HepG2 (cell line): ENCODE measurements at regions not wholly inside any gene's neighbourhood (a gene's known extent, or its start where the extent isn't known, plus 50 kb on each side); places are given as distances from the start of the nearest gene placed in this dataset.

Experiments used
- ATAC-seq: fragments of 200-7000 bp; cut with Tn5 transposase; 3 replicates; pipeline ENCODE4 v1.9.1; 2020; ENCODE audit warnings: mild to moderate bottlenecking, moderate library complexity
- BruUV-seq: library from RNA; stranded (reverse); fragments of 400-500 nt; replicated peaks from 2 replicates; lab custom pipeline; 2021; lab: Mats Ljungman, UMichigan
- CTCF ChIA-PET: fragments of 300-600 bp; formaldehyde crosslinking; extraction: SDS; loops from one replicate; lab custom pipeline; 2021; ENCODE audit warnings: low total read pairs, inconsistent platforms, low intra/inter-chr PET ratio; lab: Yijun Ruan, JAX
- POLR2A ChIA-PET: fragments of 350-600 bp; sonication (Branson Sonifier 250); formaldehyde crosslinking; loops from one replicate; lab custom pipeline; 2020; ENCODE audit warnings: antibody characterized with exemption, inconsistent platforms; lab: Yijun Ruan, JAX
- DNase-seq: peaks from one replicate; pipeline ENCODE4 v3.0.0-alpha.2; 2015; ENCODE audit warnings: low spot score
- FAIRE-seq: peaks from 3 replicates; lab custom pipeline; 2011; peaks lifted over from hg19 to GRCh38; lab: Jason Lieb, UNC
- H2AFZ ChIP-seq: one replicate; pipeline ENCODE4 v1.6.1; 2011; ENCODE audit warnings: low read length, inconsistent platforms
- H3K27ac ChIP-seq: fragments of 300-600 bp; 3 replicates; pipeline ENCODE4 v1.8.0; 2011; ENCODE audit warnings: mixed run types, mild to moderate bottlenecking, mixed read lengths, low read length, inconsistent platforms; ENCODE audit not compliant: insufficient read depth; ENCODE audit errors: extremely low read length
- H3K27me3 ChIP-seq, 2 experiments: fragments of 200-600 bp in 1 of 2; 2 replicates in 1 of 2; 3 replicates in 1 of 2; pipeline versions ENCODE4 v1.6.0 to v1.8.0; 2011; ENCODE audit warnings: low read length in 2 of 2, mild to moderate bottlenecking in 2 of 2, moderate library complexity in 2 of 2, inconsistent platforms in 1 of 2; ENCODE audit not compliant: insufficient read depth in 2 of 2, control insufficient read depth in 1 of 2
- H3K36me3 ChIP-seq, 2 experiments: fragments of 200-600 bp in 1 of 2; replicated peaks in 1 of 2; 2 replicates in 1 of 2; 3 replicates in 1 of 2; pipeline versions ENCODE4 v1.5.1 to v1.8.0; 2011; ENCODE audit warnings: low read length in 2 of 2, inconsistent platforms in 1 of 2; ENCODE audit not compliant: insufficient read depth in 2 of 2, control insufficient read depth in 1 of 2
- H3K4me1 ChIP-seq: 2 replicates; pipeline ENCODE4 v1.5.1; 2012; ENCODE audit warnings: low read length, inconsistent platforms; ENCODE audit not compliant: insufficient read depth
- H3K4me2 ChIP-seq: 2 replicates; pipeline ENCODE4 v1.6.0; 2011; ENCODE audit warnings: low read depth, low read length, inconsistent platforms
- H3K4me3 ChIP-seq, 3 experiments: fragments of 200-600 bp in 1 of 3; sonication (generic), shearing (Covaris generic) in 1 of 3; replicated peaks in 1 of 3; 2 replicates each; pipeline ENCODE4 v1.5.1; 2011 to 2016; ENCODE audit warnings: low read length in 3 of 3, inconsistent platforms in 2 of 3, low read depth in 2 of 3, mild to moderate bottlenecking in 2 of 3, control low read depth in 1 of 3, mixed read lengths in 1 of 3; ENCODE audit not compliant: insufficient read depth in 1 of 3
- H3K79me2 ChIP-seq: one replicate; pipeline ENCODE4 v1.6.1; 2011; ENCODE audit warnings: low read length, inconsistent platforms; ENCODE audit not compliant: insufficient read depth
- H3K9ac ChIP-seq: 2 replicates; pipeline ENCODE4 v1.6.0; 2011; ENCODE audit warnings: mild to moderate bottlenecking, low read depth, low read length, inconsistent platforms; ENCODE audit not compliant: insufficient read depth
- H3K9me3 ChIP-seq: 2 replicates; pipeline ENCODE4 v1.5.1; 2012; ENCODE audit warnings: mild to moderate bottlenecking, low read length
- H4K20me1 ChIP-seq: 2 replicates; pipeline ENCODE4 v1.6.0; 2011; ENCODE audit warnings: inconsistent platforms, mild to moderate bottlenecking, low read length, moderate library complexity; ENCODE audit not compliant: insufficient read depth
- CEBPG ChIP-seq: IDR thresholded peaks from 2 replicates; pipeline ENCODE4 v1.6.1; 2016
- CHD2 ChIP-seq: IDR thresholded peaks from 2 replicates; pipeline ENCODE4 v1.6.1; 2011; ENCODE audit warnings: low read depth, low read length, improper control_type of control experiment
- FOXC1 ChIP-seq: sonication (generic); formaldehyde crosslinking; IDR thresholded peaks from 2 replicates; pipeline ENCODE4 v1.8.0; 2022; ENCODE audit warnings: mild to moderate bottlenecking, missing genetic modification reagents, borderline replicate concordance
- MIXL1 ChIP-seq: IDR thresholded peaks from 2 replicates; pipeline ENCODE4 v1.6.1; 2016
- PHF21A ChIP-seq: sonication (generic); formaldehyde crosslinking; IDR thresholded peaks from 2 replicates; pipeline ENCODE4 v1.5.0; 2020; ENCODE audit warnings: mild to moderate bottlenecking, missing genetic modification reagents
- RELA ChIP-seq: sonication (generic); formaldehyde crosslinking; IDR thresholded peaks from 2 replicates; pipeline ENCODE4 v1.4.0; 2020; ENCODE audit warnings: missing genetic modification reagents
- SMC3 ChIP-seq: IDR thresholded peaks from 2 replicates; pipeline ENCODE4 v1.6.1; 2011; ENCODE audit warnings: low read length, improper control_type of control experiment
- SYNCRIP ChIP-seq: fragments of 200-400 bp; formaldehyde crosslinking; IDR thresholded peaks from 2 replicates; pipeline ENCODE4 v1.6.1; 2018; ENCODE audit warnings: mild to moderate bottlenecking, low read depth, low read length; ENCODE audit not compliant: insufficient read depth
- TOE1 ChIP-seq: sonication (generic); formaldehyde crosslinking; IDR thresholded peaks from 2 replicates; pipeline ENCODE4 v1.4.0; 2020; ENCODE audit warnings: mild to moderate bottlenecking, missing genetic modification reagents
- ZBTB33 ChIP-seq: sonication (generic); formaldehyde crosslinking; IDR thresholded peaks from 2 replicates; pipeline ENCODE4 v1.4.0; 2020; ENCODE audit warnings: missing genetic modification reagents
- ZFP36L2 ChIP-seq: sonication (generic); formaldehyde crosslinking; IDR thresholded peaks from 2 replicates; pipeline ENCODE4 v1.4.0; 2020; ENCODE audit warnings: missing genetic modification reagents
- ZNF160 ChIP-seq: sonication (generic); formaldehyde crosslinking; IDR thresholded peaks from 2 replicates; pipeline ENCODE4 v1.8.0; 2022; ENCODE audit warnings: mild to moderate bottlenecking, inconsistent platforms, missing genetic modification reagents
- ZNF232 ChIP-seq: sonication (generic); formaldehyde crosslinking; IDR thresholded peaks from 2 replicates; pipeline ENCODE4 v1.4.0; 2020; ENCODE audit warnings: missing genetic modification reagents, borderline replicate concordance
- ZSCAN30 ChIP-seq: sonication (generic); formaldehyde crosslinking; IDR thresholded peaks from 2 replicates; pipeline ENCODE4 v1.5.0; 2020; ENCODE audit warnings: mild to moderate bottlenecking, missing genetic modification reagents
- WGBS: methylation state at CpG from one replicate; pipeline ENCODE4 v1.1.6; 2017; ENCODE audit warnings: low lambda C conversion rate; 5-methylcytosine and 5-hydroxymethylcytosine counted together
- in situ Hi-C: cut with HindIII; loops from 2 replicates; pipeline ENCODE4 v1.10.0; 2017; ENCODE audit warnings: low pct_unique_long_range_greater_than_20kb; ENCODE audit not compliant: extremely low pct_ligation_motif_present
- intact Hi-C: fragments of 100-400 bp; cut with micrococcal nuclease; formaldehyde crosslinking; loops from one replicate; pipeline ENCODE4 v1.10.0; 2022; ENCODE audit not compliant: unreplicated experiment
- TF ChIP-seq, protein P1 (sequence below): sonication (generic); formaldehyde crosslinking; IDR thresholded peaks from 2 replicates; pipeline ENCODE4 v1.8.1; 2023; ENCODE audit warnings: missing genetic modification reagents, inconsistent platforms, borderline replicate concordance

DNA sequence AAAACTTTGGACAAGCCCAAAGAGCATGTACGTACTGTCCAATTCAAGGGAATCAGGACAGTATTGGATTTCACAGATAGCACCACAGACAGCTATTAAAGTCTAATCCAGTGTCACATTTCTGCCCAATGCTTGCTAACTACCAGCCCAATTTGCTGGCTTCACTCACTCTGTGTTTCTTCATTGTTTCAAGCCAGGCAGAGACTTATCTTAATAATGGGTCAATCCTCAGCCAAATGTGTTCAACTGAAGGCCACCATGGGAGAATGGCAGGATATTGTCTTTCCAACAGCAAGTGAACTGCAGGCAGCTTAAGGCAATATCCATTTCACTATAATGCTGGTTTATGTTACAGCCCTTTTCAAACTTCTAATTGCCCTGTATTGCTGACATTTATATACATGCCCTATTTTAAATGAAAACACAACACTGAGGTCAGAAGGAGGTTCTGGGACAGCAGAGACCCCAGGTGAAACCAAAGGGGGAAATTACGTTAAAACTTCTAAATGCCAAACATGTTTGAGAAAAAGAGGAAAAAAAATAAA is 142.1 kb upstream of the RSPO3 start:
- H3K4me3 ChIP-seq: no peak overlapping the region
- FAIRE-seq (no peak), DNase-seq (no peak), ATAC-seq (no peak)
- H3K4me1 ChIP-seq: no peaks in the 10 kb centered on the region
- ChIA-PET CTCF (no interaction called here), POLR2A (no interaction called here)
- H3K9me3 ChIP-seq: no peaks in the 10 kb centered on the region
- no TSS peak for BruUV-seq
- no peak overlapping the region for H3K27ac ChIP-seq
- no peak overlapping the region for H3K4me2 ChIP-seq
- no peaks in the 10 kb centered on the region for H3K79me2 ChIP-seq
- no peaks in the 10 kb centered on the region for H3K36me3 ChIP-seq
- no peak overlapping the region for H2AFZ ChIP-seq
- intact Hi-C loops (no loop called here), in situ Hi-C loops (no loop called here)
- no peaks in the 10 kb centered on the region for H4K20me1 ChIP-seq
- WGBS: 3% methylated on average over 2 of the region's 2 CpGs
- TF ChIP-seq PHF21A (CRISPR knock-in tag) (no peak), ZNF160 (CRISPR knock-in tag) (no peak), MIXL1 (CRISPR knock-in tag) (no peak), RELA (CRISPR knock-in tag) (no peak), ZFP36L2 (CRISPR knock-in tag) (no peak), ZBTB33 (CRISPR knock-in tag) (no peak), CHD2 (no peak), FOXC1 (CRISPR knock-in tag) (no peak), ZSCAN30 (CRISPR knock-in tag) (no peak), TOE1 (CRISPR knock-in tag) (no peak), SYNCRIP (no peak), SMC3 (no peak), ZNF232 (CRISPR knock-in tag) (no peak), CEBPG (CRISPR knock-in tag) (no peak)
- TF ChIP-seq, protein P1, sequence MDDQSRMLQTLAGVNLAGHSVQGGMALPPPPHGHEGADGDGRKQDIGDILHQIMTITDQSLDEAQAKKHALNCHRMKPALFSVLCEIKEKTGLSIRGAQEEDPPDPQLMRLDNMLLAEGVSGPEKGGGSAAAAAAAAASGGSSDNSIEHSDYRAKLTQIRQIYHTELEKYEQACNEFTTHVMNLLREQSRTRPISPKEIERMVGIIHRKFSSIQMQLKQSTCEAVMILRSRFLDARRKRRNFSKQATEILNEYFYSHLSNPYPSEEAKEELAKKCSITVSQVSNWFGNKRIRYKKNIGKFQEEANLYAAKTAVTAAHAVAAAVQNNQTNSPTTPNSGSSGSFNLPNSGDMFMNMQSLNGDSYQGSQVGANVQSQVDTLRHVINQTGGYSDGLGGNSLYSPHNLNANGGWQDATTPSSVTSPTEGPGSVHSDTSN: no peak
- no peak overlapping the region for H3K9ac ChIP-seq
- no peaks in the 10 kb centered on the region for H3K27me3 ChIP-seq
